Fibroblast of skin of back (primary cell): ENCODE measurements at regions not wholly inside any gene's neighbourhood (a gene's known extent, or its start where the extent isn't known, plus 50 kb on each side); places are given as distances from the start of the nearest gene placed in this dataset.

Experiments used
- DNase-seq: peaks from one replicate; pipeline ENCODE4 v3.0.0-alpha.2; 2013

DNA sequence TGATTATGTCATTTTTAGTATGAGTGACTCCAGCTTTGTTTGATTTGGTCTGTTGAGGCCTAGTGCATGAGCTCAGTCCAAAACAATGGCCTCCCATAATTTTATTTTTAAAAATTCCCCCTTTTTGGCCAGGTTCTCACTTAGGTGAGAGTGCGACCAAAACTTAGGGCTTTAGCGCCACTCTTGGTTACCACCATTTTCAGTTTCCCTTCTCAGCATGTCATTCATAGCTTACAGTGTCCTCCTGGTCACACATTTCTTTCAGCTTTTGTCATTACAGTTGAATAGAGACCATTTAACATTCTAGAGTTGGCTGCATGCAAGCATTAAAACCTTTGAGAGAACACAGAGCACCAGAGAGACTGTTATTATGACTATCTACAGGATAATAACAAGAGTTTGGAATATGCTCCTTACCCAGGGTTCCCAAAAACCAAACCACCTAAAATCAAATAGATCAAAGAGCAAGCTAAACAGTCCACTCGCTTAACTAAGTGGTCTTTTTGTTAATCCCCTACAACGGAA lies 85.4 kb downstream of the TLR5 start:
- DNase-seq = no peak
